Fibroblast of skin of right biceps (primary cell): ENCODE measurements at regions not wholly inside any gene's neighbourhood (a gene's known extent, or its start where the extent isn't known, plus 50 kb on each side); places are given as distances from the start of the nearest gene placed in this dataset.

ENCODE experiments used
- DNase-seq: peaks from one replicate; pipeline ENCODE4 v3.0.0-alpha.2; 2013

DNA sequence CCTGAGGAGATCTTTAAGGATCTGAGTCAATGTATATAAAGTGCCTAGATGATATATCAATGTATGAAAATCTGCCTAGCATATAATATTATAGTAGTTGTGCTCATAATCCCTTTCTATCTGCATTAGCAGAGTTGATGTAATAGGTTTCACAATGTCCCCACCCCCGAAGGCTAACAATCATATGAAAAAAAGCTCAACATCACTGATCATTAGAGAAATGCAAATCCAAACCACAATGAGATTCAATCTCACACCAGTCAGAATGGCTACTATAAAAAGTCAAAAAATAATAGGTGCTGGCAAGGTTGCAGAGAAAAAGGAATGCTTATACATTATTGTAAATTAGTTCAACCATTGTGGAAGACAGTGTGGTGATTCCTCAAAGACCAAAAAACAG is 147.8 kb upstream of the DPT start:
- peak; percentile 20 for DNase-seq

DNA sequence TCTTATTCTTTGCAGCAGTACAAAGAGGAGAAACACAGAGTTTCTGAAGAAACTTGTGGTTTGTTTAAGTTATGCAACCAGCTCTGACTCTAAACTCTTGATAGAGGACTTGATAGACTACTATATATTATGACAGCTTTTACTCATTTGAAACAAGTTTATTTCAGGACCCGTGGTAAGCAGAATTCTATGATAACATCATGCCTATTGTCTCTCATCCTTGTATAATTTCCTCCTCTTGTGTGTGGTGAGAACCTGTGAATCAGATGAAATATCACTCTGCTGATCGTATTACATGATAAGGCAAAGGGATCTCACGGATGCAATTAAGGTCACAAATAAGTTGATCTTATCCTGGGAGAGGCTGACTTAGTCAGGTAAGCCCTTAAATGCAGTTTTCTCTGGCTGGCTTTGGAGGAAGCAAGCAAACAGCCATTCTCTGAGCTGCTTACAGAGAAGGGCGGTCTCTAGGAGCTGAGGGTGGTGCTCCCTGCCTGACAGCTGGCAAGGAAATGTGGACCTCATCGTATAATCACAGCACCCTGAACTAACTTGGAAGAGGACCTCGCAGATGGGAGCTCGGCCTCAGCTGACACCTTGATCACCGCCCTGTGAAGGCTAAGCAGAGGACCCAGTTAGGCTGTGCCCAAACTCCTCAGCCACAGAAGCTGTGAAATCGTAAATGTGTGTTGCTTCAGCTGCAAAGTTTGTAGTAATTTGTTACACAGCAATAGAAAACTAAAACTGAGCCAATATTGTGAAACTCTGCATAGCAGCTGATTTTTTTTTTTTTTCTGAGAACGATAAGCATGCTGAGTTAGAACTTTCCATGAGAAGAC is 151.1 kb upstream of the DPT start:
- DNase-seq: peak; percentile 11

DNA sequence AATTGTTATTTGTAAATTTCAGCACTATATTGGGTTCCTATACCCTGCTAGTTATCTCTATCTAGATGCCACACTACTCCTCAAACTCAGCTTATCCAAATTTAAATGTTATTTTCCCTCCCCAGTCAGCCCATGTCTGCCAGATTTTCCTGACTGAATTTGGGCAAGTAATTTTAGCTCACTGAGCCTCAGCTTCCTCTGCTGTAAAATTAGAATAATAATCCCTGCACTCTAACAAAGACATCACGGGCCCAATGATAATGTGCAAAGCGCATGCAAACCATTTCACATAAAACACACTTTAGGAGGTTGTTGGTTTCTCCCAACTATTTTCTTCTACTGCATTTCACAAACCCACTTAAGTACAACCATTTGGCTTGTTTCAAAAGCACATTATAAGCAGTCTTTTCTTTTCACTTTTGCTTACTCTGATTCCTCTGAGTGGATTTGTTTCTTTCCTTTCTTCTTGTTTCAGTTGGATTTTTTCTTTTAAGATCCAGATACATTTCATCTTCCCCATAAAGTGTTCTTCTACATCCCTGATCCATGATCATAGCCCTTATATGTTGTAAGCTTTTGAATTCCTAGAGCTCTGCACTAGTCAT is 152.8 kb upstream of the DPT start:
- no peak for DNase-seq

DNA sequence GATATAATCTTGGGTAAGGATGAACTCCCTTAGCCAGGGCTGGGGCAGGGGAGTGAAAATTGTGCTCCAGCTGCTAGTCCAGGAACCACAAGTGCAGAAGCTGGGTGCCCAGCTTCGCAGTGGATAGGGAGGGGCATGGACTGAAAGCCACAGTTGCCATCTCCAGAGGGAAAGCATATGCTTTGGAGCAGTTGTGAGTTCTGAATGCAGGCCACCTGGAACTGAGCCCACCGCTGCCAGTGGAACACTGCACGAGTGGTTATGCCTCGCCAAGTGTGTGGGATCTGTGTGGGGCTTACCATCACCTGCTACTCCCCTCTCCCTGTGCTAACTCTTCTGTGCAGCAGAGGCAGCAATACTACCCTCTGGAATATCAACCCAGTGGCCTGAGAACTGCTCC is 158.4 kb upstream of the DPT start:
- DNase-seq: no peak

DNA sequence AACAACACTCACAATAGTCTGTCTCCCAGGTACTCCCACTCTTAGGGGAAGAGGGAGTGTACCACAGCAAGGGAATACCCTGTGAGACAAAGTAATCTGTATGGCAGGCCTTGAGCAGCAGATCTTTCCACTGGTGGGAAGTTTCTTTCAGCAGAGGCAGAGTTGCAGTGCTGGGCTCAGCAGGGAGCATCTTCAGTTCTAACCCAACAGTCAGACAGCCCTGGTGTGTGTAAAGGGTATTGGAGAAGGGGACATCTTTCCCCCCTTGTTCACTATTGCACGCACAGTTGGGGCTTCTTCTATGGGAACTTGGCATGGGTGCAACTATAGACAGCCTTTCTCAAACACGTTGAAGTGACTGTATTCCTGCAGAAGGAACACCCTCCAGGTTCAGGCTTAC is 159.4 kb upstream of the DPT start:
- DNase-seq: no peak

DNA sequence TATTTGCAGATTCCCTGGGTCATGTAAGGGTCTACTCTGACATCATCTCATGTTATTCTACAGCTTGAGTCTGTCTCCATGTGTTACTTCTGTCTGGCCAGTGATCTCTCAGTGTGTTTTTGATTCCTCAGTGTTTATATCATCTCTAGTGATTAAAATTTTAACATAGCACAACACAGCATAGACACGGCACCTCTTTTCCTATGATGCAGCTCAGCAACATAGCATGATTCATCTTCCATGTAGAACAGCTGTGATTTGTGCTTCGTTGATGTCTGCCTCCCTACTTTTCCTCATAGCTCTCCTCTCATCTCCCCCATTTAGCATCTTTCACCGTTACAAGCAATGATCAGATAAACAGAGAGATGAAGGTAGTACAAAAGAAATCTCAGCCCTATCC is 163.9 kb upstream of the DPT start:
- DNase-seq: peak; percentile 3

DNA sequence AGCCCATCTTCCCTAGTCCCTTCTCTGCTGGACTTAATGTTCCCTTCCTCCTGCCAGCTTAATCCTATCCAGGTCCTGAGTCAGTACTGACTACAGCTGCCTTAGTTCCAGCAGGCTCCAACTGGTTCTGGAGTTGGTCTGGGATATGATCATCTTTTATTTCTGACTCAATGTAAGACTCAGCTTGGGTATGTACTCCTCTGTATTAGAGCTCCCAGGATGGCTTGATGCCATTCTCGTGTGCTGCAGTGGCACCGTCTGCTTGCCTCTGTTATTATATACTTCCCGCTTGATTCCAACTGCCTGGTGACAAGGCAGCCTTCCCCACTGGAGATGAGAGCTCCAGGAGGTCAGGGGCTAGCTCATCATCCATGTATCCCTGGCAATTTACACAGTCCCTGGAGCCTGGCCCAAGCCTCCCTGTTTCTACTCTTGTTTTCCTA is 164.4 kb upstream of the DPT start:
- peak; percentile 27 for DNase-seq

DNA sequence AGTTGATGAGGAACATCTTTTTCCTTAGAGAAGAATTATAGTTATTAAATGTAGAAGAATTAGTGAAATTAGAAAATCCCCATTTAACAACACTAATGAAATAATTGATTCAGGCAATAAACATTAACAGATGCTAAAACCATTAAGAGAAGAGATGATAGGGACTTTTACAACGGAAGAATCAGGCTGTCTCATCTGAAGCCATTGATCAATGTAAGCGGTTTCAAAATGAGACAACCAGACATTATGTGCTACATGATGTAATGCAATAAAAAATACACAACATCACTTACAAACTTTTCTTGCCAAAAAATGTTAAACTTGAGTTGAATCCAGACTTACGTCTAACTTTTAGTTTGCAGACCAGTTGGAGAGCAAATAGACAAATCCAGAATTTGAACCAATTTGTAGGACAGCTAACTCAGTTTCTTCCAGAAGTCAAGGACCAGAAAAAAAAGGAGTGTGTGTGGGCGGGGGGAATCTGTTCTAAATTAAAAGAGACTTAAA is 165.4 kb upstream of the DPT start:
- DNase-seq: no peak

DNA sequence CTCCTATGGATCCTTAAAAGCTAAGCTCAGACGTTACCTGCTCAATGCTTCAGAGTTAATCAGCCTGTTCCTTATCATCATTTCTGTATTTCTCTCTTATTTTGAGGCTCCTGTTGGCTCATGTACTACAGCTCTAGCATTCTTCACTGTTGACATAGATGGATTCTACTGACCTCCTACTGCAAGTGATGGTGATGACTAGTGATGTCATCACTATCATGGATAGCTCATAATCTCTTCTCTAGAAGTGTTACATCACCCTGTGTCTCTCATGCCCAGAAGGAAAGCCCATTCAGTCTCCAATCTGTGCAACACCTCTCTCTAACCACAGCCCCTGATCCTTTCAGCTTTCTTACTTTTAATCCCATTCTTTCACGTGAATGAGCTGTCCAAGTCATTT is 168.2 kb upstream of the DPT start:
- DNase-seq: no peak

DNA sequence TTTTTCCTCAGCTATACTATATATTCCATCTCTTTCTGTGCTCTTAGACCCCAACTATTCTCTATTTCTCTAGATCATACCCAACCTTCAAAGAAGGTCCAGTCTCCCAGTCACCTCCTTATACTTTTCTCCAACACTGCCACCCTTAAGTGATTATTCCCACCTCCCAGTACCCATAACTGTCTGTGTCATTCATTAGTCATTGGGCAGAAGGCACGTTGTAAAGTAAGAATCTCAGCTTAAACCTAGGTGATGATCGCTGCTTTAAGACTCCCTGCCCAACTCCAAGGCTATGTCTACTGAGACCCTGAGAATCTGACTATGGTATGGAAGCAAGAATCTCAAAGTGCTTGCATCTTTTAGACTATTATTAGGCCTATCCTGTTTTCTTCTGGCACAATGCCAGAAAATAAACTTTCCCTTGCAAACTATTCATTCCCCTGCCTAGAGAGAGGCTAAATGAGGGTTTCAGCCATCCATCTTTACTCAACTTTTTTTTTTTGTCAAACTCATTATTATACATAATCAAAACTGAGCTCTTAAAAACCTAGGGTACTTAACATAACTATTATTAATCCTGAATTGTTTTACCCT is 174.3 kb upstream of the DPT start:
- DNase-seq: no peak

DNA sequence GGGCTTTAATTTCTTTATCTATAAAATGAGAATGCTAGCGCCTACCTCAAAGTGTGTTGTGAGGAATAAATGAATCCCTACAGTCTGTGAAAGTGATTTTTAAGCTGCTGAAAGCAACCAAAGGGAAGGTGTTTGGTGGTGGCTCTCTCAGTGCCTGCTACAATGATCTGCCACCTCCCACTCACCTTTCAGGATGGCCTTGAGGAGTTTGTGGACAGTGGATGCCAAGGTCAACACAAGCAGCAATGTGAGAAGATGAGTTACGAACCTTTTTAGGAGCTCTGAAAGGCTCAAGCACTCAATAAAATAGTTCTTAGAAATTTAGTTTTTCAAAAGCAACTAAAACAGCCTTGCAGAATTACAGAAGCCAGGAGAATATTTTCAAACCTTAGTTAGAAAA is 176.6 kb upstream of the DPT start:
- DNase-seq: no peak

DNA sequence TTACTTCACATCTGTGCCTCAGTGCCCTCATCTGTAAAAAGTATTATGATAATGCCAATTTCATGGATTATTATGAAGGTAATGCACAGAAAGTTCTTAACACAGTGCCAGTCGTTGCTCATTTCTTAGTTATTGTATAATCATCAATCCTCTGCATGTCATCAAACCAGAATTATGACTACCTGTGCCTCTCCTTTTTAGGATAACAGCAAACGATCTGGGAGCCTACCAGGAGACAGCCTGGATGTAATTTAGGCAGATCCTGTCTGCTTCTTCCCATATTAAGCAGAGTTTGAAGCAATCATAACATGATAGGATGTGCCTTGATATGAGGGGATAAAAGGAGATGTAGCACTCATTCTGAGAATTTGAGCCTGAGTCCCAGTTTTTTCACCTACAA is 177.4 kb upstream of the DPT start:
- DNase-seq: no peak

DNA sequence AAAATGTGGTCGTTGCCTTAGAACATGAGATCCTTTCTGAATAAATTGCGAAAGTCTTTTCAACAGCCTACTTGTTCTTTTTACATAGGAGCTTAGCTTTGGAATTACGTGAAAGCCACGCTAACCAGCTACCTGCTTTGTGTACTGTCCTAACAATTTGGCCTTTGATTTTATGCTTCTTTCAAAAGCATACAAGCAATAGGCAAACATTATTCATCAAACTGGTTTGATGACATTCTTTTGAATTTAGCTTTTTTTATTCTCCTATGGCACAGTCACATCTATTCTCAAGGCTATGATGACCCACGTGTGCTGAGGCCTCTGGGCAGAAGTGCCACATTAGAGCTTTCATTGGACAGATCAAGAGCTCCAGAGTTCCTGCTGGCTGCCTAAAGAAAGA is 178.0 kb upstream of the DPT start:
- DNase-seq: no peak

DNA sequence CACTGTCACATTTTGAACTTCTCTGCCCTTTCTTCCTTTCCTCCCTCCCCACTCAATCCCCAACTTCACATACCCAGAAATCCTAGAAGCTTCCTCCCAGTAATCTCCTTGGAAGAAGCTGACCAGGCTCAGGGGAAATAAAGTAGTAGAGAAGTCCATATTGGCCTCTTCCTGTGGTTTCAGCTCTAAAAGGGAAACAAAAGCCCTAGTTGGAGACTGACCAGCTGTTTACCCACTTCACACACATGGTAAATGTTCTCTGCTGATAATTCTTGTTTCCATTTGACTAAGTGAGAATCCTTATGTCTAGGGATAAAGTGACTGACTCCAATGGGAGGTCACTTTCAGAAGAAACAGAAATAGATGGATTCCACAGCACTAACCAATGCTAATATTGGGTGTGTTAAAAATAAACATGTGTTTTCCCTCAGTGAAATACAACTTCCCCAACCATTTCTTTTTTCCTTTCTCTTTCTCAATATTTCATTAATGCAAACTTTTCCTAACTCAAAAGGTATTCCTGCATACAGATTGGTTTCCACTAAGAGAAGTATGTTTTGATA is 178.9 kb upstream of the DPT start:
- no peak for DNase-seq

DNA sequence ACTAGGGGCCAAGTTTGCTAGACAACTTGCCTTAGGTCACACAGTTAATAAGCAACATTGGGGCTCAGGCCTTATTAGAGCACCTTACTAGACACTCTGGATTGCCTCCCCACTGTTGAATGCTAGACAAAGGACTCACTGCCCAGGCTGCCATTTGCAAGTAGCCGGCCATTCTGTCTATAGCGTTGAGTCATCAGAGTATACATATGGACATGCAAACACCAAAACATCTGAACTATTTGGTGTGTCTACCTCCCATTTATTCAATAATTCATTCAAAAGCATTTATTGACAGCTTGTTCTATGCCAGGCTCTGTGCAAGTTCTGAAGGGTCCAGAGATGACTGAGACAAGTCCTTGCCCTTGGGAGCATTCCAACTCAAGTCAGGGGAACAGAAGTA is 181.4 kb upstream of the DPT start:
- no peak for DNase-seq

DNA sequence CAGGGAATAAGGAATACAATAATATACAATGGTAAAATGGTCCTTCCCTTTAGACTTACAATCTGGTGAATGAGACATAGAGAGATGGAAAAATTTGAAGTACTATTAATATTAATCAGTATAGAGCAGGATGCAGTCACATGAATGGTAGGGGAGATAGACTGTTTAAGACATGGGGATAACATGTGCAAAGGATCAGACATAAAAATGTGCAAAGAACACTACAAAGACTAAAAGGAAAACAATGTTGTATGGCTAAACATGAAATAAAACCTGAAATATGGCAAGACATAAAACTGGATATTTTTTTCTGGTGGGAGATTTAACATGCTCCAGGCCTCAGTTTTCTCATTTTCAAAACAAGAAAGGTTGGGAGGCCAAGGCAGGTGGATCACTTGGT is 182.4 kb upstream of the DPT start:
- no peak for DNase-seq

DNA sequence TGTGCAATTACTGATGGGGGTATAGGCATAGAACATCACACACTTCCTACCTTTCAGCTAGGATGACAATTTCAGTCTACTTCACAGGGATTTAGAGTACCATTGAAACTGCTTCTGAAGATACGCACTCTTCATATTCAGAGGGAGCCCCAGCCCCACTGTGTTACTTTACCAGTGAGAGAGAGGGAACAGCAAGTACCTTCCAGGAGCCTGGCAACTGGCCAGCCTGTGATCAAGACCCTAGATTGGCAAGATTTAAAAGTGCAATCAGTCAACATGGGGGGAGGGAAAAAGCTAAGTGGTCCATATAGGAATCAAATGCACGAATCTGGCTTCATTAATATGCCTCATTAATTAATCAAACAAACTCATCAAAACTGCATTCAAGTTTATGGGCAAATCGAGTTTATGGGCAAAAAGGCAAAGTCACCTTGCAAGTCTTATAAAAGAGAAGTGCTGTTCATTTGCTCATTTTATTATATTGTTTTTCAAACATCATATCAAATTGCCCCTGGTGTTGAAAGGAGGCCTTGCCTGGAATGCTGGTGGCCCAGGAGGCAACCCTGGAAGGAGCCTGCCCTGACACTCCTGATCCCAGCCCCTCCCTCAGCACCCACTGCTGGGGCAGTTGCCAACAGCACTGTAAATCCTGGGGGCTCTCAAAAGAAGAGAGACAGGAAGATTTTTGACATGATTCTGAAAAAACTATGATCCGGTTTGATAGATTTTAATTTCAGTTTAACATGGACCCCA is 184.9 kb upstream of the DPT start:
- no peak for DNase-seq

DNA sequence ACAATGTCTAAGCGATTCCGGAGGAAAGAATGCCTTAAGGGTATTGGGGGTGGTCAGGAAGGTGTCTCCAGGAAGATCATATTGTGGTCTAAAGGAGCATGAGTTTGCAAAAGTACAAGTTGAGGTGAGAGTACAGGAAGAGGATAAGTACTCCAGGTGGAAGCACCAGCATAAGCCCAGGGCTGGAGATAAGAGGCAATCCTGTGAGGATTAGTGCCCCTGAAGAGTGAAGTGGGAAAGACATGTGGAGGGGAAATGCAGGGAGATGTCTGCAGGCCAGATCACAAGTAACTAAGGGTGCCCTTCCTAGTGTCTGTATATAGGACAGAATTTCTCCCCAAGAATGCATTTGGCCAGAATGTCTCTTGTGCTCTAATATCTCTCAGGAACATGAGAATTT is 188.3 kb upstream of the DPT start:
- no peak for DNase-seq

DNA sequence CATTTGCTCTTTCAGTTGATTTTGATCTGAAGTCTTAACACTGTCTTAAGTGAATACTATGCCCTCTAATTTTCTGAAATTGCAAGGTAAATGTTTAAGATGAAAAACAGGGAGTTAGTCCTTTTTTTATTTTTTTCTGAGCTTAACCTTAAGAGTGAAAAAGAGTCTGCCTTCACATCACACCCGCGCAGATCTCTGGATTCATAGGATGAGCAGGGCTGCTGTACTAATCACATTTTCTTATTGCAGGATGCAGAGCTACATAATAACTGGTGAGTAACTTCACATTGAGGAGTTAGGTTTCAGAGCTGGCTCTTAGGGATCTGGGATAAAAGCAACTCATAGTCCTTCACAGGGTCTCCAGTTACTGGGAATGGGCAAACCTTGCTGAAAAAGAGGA is 188.7 kb upstream of the ATP1B1 start:
- DNase-seq: no peak

DNA sequence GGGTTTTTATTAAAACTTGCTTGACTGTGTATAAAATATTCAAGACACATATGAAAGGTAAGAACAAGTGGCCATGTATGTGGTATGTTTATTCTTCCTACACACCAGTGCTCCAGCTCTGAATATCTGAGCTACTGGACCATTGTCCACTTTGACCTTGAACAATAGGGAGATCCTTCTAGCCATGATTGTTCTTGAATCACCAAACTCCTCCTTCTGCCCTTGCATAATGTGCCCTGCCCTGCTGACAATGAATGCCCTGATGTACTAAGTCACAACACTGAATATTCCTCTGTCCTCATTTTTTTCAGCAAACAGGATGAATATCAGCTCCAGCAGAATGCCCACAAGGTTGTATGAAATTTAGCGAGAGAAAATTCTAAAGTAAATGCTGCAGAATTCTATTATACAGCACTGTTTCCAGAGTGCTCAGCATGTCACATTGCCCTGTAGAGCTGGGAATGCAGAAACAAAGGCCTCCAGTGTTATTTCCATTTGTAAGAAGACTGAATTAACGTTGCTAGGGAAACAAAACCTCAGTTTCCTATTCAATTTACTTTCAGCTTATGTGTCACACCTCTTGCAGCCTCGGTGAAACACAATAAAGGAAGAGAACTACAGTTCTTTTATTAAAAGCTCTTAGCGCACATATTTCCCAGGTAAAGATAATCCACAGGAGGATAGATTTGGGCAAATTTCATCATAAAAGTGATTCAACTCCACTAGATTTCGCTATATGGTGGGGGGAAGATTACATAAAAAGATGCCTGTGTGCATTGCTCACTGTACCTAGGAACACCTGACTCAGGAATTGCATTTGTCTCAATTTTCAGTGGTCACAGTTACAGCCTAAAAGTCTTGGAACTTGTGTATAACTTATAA is 187.4 kb upstream of the ATP1B1 start:
- no peak for DNase-seq

DNA sequence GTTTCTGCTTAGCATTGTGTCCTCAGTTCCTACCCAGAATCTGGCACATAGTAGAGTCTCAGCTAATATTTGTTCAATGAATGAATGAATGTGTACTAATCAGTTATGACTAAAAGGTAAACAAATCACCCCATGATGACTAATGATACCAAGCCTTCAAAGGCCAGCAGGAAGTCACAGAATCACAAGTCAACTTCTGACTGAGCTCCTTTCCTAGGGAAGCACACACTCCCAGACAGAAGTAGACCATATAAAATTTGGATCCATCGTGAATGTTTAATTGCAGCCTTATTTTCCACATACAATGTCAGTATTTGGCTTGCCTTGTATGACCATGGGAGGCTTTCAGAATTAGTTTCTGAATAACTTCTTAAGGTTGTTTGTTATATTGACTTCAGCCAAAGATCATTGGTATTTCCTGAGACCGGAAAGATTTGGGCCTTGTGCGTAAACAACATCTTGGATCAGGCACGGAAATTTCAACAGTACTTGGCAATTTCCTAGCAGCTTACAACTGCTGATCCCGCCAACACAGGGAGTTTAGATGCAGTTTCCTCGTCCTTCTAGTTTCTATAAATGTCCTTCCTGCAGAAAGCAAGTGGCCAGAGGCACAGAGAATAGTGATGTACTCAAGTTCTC is 185.9 kb upstream of the ATP1B1 start:
- no peak for DNase-seq

DNA sequence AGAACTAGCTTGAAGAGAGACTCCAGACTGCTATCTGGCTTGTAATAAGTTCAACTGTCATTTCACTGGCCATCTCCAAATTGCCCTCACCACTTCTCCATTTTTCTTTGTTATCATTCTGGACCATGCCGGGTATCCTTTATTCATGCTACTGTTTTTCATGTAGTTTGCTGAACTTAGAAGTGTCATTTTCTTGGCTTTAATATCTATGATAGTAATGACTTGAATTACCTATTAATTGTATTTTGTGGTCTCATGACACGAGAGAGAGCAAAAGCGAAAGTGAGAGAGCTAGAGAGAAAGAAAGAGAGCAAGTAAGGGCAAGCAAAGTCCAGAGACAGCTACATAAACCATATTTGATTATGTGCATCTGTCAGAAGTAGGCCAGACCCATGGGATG is 184.9 kb upstream of the ATP1B1 start:
- no peak for DNase-seq
